AG04450 (cell line): ENCODE measurements at regions not wholly inside any gene's neighbourhood (a gene's known extent, or its start where the extent isn't known, plus 50 kb on each side); places are given as distances from the start of the nearest gene placed in this dataset.

ENCODE experiments used
- CTCF ChIA-PET: fragments of 300-600, 350-600 bp; formaldehyde crosslinking; extraction: SDS; loops from one replicate; lab custom pipeline; 2022; ENCODE audit warnings: antibody characterized with exemption, inconsistent platforms; lab: Charles Lee
- POLR2A ChIA-PET: fragments of 350-600 bp; formaldehyde crosslinking; extraction: SDS; loops from one replicate; lab custom pipeline; 2021; ENCODE audit warnings: antibody characterized with exemption, inconsistent platforms; lab: Yijun Ruan, JAX
- DNase-seq: peaks from one replicate; pipeline ENCODE4 v3.0.0-alpha.2; 2011; ENCODE audit warnings: low read depth, low spot score
- H3K27ac ChIP-seq: one replicate; pipeline ENCODE4 v1.5.1; 2012; ENCODE audit warnings: low read depth, low read length, control low read depth
- H3K27me3 ChIP-seq: one replicate; pipeline ENCODE4 v1.6.0; 2012; ENCODE audit warnings: low read length; ENCODE audit not compliant: control insufficient read depth, insufficient read depth
- H3K4me3 ChIP-seq: 2 replicates; pipeline ENCODE4 v1.5.1; 2011; ENCODE audit warnings: mild to moderate bottlenecking, low read depth, low read length, control low read depth
- H3K9me3 ChIP-seq: 2 replicates; pipeline ENCODE4 v1.5.1; 2012; ENCODE audit warnings: low read length; ENCODE audit not compliant: control insufficient read depth, insufficient read depth
- CTCF ChIP-seq: IDR thresholded peaks from 2 replicates; pipeline ENCODE4 v1.5.1; 2011; ENCODE audit warnings: low read depth, low read length, control low read depth, inconsistent platforms

- DNase-seq: no peak
- Histone ChIP-seq H3K27ac (no peak overlapping the region), H3K27me3 (no peaks in the 10 kb centered on the region), H3K9me3 (no peaks in the 10 kb centered on the region), H3K4me3 (no peak overlapping the region)
- CTCF ChIA-PET: no interaction called here
- TF ChIP-seq CTCF: no peak
- POLR2A ChIA-PET: no interaction called here
Observed at GRCh38 chr4:10765386-10765785, 80.8 kb upstream of the CLNK start.

DNA sequence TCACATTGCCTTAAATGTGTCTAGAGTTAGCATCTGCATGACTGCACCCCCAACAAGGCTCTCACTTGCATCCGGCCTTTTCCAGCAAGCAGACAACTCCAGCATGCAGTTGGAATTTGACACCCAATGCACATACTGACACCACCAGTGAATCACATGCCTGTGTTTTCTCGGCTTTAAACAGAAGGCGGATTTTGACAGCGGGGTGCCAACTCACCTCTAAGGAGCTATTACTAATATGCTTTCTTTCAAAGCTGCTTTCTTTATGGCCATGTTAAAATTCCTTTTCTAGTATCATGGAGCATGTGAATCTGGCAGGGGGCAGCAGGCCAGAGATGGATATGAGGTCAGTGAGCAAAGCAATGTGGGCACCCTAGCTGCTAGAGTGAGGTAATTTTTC, 78.0 kb upstream of the CLNK start:
- H3K27me3 ChIP-seq: no peaks in the 10 kb centered on the region
- POLR2A ChIA-PET: interaction anchor here (0.7 to 1.2 kb wide), 2 partner anchors 12 to 157 kb away, joined by 3 to 4 read pairs; no protein-coding TSS in a partner anchor
- DNase-seq: peak; percentile 62
- H3K4me3 ChIP-seq: no peak overlapping the region
- H3K9me3 ChIP-seq: no peaks in the 10 kb centered on the region
- CTCF ChIA-PET: interaction anchor here (0.6 kb wide), 1 partner anchor 983 kb away, joined by 3 read pairs; no protein-coding TSS in a partner anchor
- no peak for TF ChIP-seq CTCF
- H3K27ac ChIP-seq: peak overlapping the region; percentile 34

DNA sequence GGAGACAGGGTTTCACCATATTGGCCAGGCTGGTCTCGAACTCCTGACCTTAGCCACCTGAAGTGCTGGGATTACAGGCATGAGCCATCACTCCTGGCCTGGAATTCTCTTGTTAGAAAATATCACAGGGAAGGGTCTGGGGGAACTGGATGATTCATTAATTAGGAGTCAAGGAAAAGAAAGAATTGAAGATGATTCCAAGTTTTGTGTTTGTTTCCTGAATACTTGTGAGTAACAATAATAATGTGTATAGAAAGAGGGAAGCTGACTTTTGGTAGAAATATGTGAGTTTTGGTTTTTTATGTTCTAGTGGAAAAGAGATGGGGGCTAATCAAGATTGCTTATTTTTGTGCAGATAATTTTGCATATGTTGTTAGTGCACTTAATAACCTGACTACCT, 77.3 kb upstream of the CLNK start:
- CTCF ChIA-PET: no interaction called here
- no peak for TF ChIP-seq CTCF
- no peaks in the 10 kb centered on the region for H3K27me3 ChIP-seq
- POLR2A ChIA-PET: interaction anchor here (1.2 kb wide), 1 partner anchor 156 kb away, joined by 4 read pairs; no protein-coding TSS in a partner anchor
- H3K4me3 ChIP-seq: no peak overlapping the region
- no peaks in the 10 kb centered on the region for H3K9me3 ChIP-seq
- H3K27ac ChIP-seq: peak overlapping the region; percentile 48
- DNase-seq: no peak

- CTCF ChIA-PET: no interaction called here
- no peak for DNase-seq
- Histone ChIP-seq H3K27ac (no peak overlapping the region), H3K4me3 (no peak overlapping the region), H3K27me3 (no peaks in the 10 kb centered on the region), H3K9me3 (no peaks in the 10 kb centered on the region)
- POLR2A ChIA-PET: no interaction called here
- TF ChIP-seq CTCF: no peak
Observed at GRCh38 chr4:10760086-10760485, 75.5 kb upstream of the CLNK start.

GRCh38 chr4:10758906-10759305, 74.3 kb upstream of the CLNK start:
- H3K27me3 ChIP-seq: no peaks in the 10 kb centered on the region
- no peak overlapping the region for H3K27ac ChIP-seq
- no peak for TF ChIP-seq CTCF
- H3K9me3 ChIP-seq: no peaks in the 10 kb centered on the region
- ChIA-PET POLR2A (no interaction called here), CTCF (interaction anchor here (1.0 kb wide), 1 partner anchor 8 kb away, joined by 3 read pairs; no protein-coding TSS in a partner anchor)
- H3K4me3 ChIP-seq: no peak overlapping the region
- DNase-seq: no peak
